ENCODE measurements at regions not wholly inside any gene's neighbourhood (a gene's known extent, or its start where the extent isn't known, plus 50 kb on each side); places are given as distances from the start of the nearest gene placed in this dataset.
"Not testable (repeated sequence)": the region's sequence is repeated elsewhere in the genome, so short reads cannot be mapped to it uniquely, and the experiment has no call there.

DNA sequence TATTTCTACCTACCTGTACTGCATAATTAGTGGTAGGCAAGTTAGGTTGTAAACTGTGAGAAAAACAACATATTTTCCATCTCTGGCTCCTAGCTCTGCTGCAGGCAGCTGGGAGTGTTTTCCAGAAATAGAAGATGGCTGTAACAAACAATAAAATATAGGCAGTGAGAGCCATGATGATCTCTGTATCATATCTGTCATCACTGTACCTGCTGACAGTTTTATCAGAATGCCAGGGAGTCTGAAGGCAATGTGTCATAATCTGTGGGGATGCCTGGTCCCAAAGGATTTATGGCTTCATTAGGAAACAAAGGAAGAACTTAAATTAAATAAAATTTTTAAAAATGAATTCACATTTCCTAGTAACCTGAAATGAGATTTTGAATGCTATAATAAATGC, 160.9 kb upstream of the SMIM30 start:
- no peaks in the 10 kb centered on the region for H3K36me3 ChIP-seq (ENCODE audit: insufficient read depth, low read length)
- no peak overlapping the region for H3K27ac ChIP-seq (ENCODE audit: low read length)
- no peaks in the 10 kb centered on the region for H3K4me1 ChIP-seq (ENCODE audit: insufficient read depth, low read length)
- H2AFZ ChIP-seq (ENCODE audit: low read depth, low read length): no peak overlapping the region
- no peaks in the 10 kb centered on the region for H4K20me1 ChIP-seq (ENCODE audit: insufficient read depth, low read length)
- H3K4me3 ChIP-seq (ENCODE audit: low read depth in 1 of 2, low read length in 2 of 2): no peak overlapping the region
- no peak overlapping the region for H3K4me2 ChIP-seq (ENCODE audit: insufficient read depth, low read length)
- no peaks in the 10 kb centered on the region for H3K9me3 ChIP-seq (ENCODE audit: insufficient read depth, low read length, severe bottlenecking)
- H3K9ac ChIP-seq (ENCODE audit: low read depth, low read length): no peak overlapping the region
- ATAC-seq (ENCODE audit: insufficient read depth, low read depth) (no peak), DNase-seq (no peak)
- H3K27me3 ChIP-seq (ENCODE audit: insufficient read depth, low read length, poor library complexity): peaks cover 4% of the 10 kb centered on the region
- H3K79me2 ChIP-seq (ENCODE audit: insufficient read depth, low read length): no peaks in the 10 kb centered on the region
- TF ChIP-seq, protein P1, sequence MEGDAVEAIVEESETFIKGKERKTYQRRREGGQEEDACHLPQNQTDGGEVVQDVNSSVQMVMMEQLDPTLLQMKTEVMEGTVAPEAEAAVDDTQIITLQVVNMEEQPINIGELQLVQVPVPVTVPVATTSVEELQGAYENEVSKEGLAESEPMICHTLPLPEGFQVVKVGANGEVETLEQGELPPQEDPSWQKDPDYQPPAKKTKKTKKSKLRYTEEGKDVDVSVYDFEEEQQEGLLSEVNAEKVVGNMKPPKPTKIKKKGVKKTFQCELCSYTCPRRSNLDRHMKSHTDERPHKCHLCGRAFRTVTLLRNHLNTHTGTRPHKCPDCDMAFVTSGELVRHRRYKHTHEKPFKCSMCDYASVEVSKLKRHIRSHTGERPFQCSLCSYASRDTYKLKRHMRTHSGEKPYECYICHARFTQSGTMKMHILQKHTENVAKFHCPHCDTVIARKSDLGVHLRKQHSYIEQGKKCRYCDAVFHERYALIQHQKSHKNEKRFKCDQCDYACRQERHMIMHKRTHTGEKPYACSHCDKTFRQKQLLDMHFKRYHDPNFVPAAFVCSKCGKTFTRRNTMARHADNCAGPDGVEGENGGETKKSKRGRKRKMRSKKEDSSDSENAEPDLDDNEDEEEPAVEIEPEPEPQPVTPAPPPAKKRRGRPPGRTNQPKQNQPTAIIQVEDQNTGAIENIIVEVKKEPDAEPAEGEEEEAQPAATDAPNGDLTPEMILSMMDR (IDR thresholded peaks at IDR 0.05; ENCODE audit: borderline replicate concordance, extremely low read depth, low read length, poor library complexity, severe bottlenecking): no peak
- no peak for TF ChIP-seq EZH2 (IDR thresholded peaks at IDR 0.05; ENCODE audit: borderline replicate concordance, low read depth, low read length, severe bottlenecking)

DNA sequence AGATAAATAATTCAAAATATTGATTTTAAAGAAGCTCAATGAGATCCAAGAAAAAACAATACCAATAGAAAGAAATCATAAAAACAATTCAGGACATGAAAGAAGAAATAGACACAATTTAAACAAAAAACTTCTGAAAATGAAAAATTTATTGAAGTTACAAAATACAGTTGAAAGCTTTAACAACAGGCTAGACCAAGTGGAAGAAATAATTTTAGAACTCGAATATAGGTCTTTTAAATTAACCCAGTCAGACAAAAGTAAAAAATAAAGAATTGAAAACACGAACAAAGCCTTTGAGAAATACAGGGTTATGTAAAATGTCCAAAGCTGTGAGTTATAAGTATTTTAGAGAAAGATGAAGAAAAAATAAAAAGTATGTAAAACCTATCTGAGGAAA, 152.4 kb upstream of the SMIM30 start:
- ATAC-seq (ENCODE audit: insufficient read depth, low read depth) (no peak), DNase-seq (no peak)
- no peaks in the 10 kb centered on the region for H3K36me3 ChIP-seq (ENCODE audit: insufficient read depth, low read length)

DNA sequence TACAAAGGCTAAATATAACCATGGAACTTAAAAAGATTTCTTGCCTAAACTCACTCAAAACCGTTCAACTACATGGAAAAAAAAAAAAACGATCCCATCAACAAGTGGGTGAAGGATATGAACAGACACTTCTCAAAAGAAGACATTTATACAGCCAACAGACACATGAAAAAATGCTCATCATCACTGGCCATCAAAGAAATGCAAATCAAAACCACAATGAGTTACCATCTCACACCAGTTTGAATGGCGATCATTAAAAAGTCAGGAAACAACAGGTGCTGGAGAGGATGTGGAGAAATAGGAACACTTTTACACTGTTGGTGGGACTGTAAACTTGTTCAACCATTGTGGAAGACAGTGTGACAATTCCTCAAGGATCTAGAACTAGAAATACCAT, 151.2 kb upstream of the SMIM30 start:
- H3K4me2 ChIP-seq (ENCODE audit: insufficient read depth, low read length); DNase-seq; H3K27ac ChIP-seq (ENCODE audit: low read length); H3K4me3 ChIP-seq (ENCODE audit: low read depth in 1 of 2, low read length in 2 of 2); H3K9ac ChIP-seq (ENCODE audit: low read depth, low read length); H3K27me3 ChIP-seq (ENCODE audit: insufficient read depth, low read length, poor library complexity); H3K4me1 ChIP-seq (ENCODE audit: insufficient read depth, low read length); H3K36me3 ChIP-seq (ENCODE audit: insufficient read depth, low read length); ATAC-seq (ENCODE audit: insufficient read depth, low read depth); H2AFZ ChIP-seq (ENCODE audit: low read depth, low read length); H3K79me2 ChIP-seq (ENCODE audit: insufficient read depth, low read length); H3K9me3 ChIP-seq (ENCODE audit: insufficient read depth, low read length, severe bottlenecking); H4K20me1 ChIP-seq (ENCODE audit: insufficient read depth, low read length): not testable (repeated sequence)

More for the DNA sequence above, 152.4 kb upstream of the SMIM30 start:
- no peak for TF ChIP-seq EZH2 (IDR thresholded peaks at IDR 0.05; ENCODE audit: borderline replicate concordance, low read depth, low read length, severe bottlenecking)
- TF ChIP-seq, protein P1 (IDR thresholded peaks at IDR 0.05; ENCODE audit: borderline replicate concordance, extremely low read depth, low read length, poor library complexity, severe bottlenecking): no peak
- Histone ChIP-seq H3K9me3 (ENCODE audit: insufficient read depth, low read length, severe bottlenecking) (peaks cover 4% of the 10 kb centered on the region), H3K79me2 (ENCODE audit: insufficient read depth, low read length) (no peaks in the 10 kb centered on the region), H3K9ac (ENCODE audit: low read depth, low read length) (no peak overlapping the region), H3K4me3 (ENCODE audit: low read depth in 1 of 2, low read length in 2 of 2) (no peak overlapping the region), H3K27me3 (ENCODE audit: insufficient read depth, low read length, poor library complexity) (no peaks in the 10 kb centered on the region), H3K4me1 (ENCODE audit: insufficient read depth, low read length) (no peaks in the 10 kb centered on the region), H2AFZ (ENCODE audit: low read depth, low read length) (no peak overlapping the region), H4K20me1 (ENCODE audit: insufficient read depth, low read length) (no peaks in the 10 kb centered on the region), H3K27ac (ENCODE audit: low read length) (no peak overlapping the region), H3K4me2 (ENCODE audit: insufficient read depth, low read length) (no peak overlapping the region)

DNA sequence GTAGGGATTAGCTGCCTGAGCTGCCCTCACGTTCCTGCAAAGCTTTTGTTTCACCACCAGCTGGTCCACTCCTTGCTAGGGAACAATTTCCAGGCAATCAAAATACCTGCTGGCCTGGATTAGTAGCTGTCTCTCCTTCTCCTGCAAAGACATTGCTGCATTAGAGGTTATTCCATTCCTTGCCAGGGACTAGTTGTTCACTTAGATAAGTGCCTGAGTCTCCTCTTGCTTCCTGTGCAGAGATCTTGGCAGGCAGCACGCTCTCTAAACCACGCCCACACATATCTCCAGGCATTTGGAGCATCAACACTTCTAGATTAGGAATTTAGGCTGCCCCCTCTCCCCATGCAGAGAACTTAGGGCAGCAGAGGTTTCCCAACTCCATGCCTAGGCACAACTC, 150.4 kb upstream of the SMIM30 start:
- H3K9ac ChIP-seq (ENCODE audit: low read depth, low read length): no peak overlapping the region
- no peaks in the 10 kb centered on the region for H3K27me3 ChIP-seq (ENCODE audit: insufficient read depth, low read length, poor library complexity)
- H4K20me1 ChIP-seq (ENCODE audit: insufficient read depth, low read length): no peaks in the 10 kb centered on the region
- H2AFZ ChIP-seq (ENCODE audit: low read depth, low read length): no peak overlapping the region
- H3K4me2 ChIP-seq (ENCODE audit: insufficient read depth, low read length): no peak overlapping the region
- no peak overlapping the region for H3K27ac ChIP-seq (ENCODE audit: low read length)
- H3K4me1 ChIP-seq (ENCODE audit: insufficient read depth, low read length): no peaks in the 10 kb centered on the region
- no peaks in the 10 kb centered on the region for H3K79me2 ChIP-seq (ENCODE audit: insufficient read depth, low read length)
- DNase-seq (no peak), ATAC-seq (ENCODE audit: insufficient read depth, low read depth) (no peak)
- H3K36me3 ChIP-seq (ENCODE audit: insufficient read depth, low read length): no peaks in the 10 kb centered on the region
- H3K9me3 ChIP-seq (ENCODE audit: insufficient read depth, low read length, severe bottlenecking): peaks cover 4% of the 10 kb centered on the region
- TF ChIP-seq EZH2 (IDR thresholded peaks at IDR 0.05; ENCODE audit: borderline replicate concordance, low read depth, low read length, severe bottlenecking): no peak
- TF ChIP-seq, protein P1 (IDR thresholded peaks at IDR 0.05; ENCODE audit: borderline replicate concordance, extremely low read depth, low read length, poor library complexity, severe bottlenecking): no peak
- H3K4me3 ChIP-seq (ENCODE audit: low read depth in 1 of 2, low read length in 2 of 2): no peak overlapping the region

All from DND-41 (cell line).